ENCODE measurements at regions not wholly inside any gene's neighbourhood (a gene's known extent, or its start where the extent isn't known, plus 50 kb on each side); places are given as distances from the start of the nearest gene placed in this dataset.
"Not testable (repeated sequence)": the region's sequence is repeated elsewhere in the genome, so short reads cannot be mapped to it uniquely, and the experiment has no call there.

GRCh38 chrX:1140236-1140681 is 72.2 kb downstream of the CRLF2 start:
- DNase-seq = no peak

- DNase-seq = no peak
Observed at GRCh38 chrX:1139185-1139500, 73.3 kb downstream of the CRLF2 start.

GRCh38 chrX:1138476-1139184 is 73.8 kb downstream of the CRLF2 start:
- no peak for DNase-seq

GRCh38 chrX:1137531-1137930 is 74.9 kb downstream of the CRLF2 start:
- no peak for DNase-seq

GRCh38 chrX:1136582-1136981 is 75.9 kb downstream of the CRLF2 start:
- not testable (repeated sequence) for DNase-seq

- DNase-seq = no peak
Observed at GRCh38 chrX:1134976-1135375, 77.5 kb downstream of the CRLF2 start.

GRCh38 chrX:1134156-1134555 is 78.3 kb downstream of the CRLF2 start:
- DNase-seq = no peak

- DNase-seq = no peak
Observed at GRCh38 chrX:1126738-1127137, 85.7 kb downstream of the CRLF2 start.

GRCh38 chrX:1124531-1124930 is 87.9 kb downstream of the CRLF2 start:
- DNase-seq = no peak

GRCh38 chrX:1122851-1123250 is 89.6 kb downstream of the CRLF2 start:
- DNase-seq = not testable (repeated sequence)

- no peak for DNase-seq
Observed at GRCh38 chrX:1119275-1119674, 93.2 kb downstream of the CRLF2 start.

- DNase-seq = no peak
Observed at GRCh38 chrX:1118572-1119199, 93.8 kb downstream of the CRLF2 start.

GRCh38 chrX:1115411-1115810 is 97.0 kb downstream of the CRLF2 start:
- not testable (repeated sequence) for DNase-seq

- no peak for DNase-seq
Observed at GRCh38 chrX:1112321-1112720, 100.1 kb downstream of the CRLF2 start.

- DNase-seq = no peak
Observed at GRCh38 chrX:1111601-1112300, 100.7 kb downstream of the CRLF2 start.

GRCh38 chrX:1109580-1110119 is 102.8 kb downstream of the CRLF2 start:
- no peak for DNase-seq

GRCh38 chrX:1108501-1109445 is 103.7 kb downstream of the CRLF2 start:
- no peak for DNase-seq

- no peak for DNase-seq
Observed at GRCh38 chrX:1106478-1107210, 105.8 kb downstream of the CRLF2 start.

- DNase-seq = no peak
Observed at GRCh38 chrX:1105671-1106419, 106.6 kb downstream of the CRLF2 start.

GRCh38 chrX:1105031-1105430 is 107.4 kb downstream of the CRLF2 start:
- not testable (repeated sequence) for DNase-seq

GRCh38 chrX:1103360-1103759 is 109.1 kb downstream of the CRLF2 start:
- DNase-seq = no peak
